GM23338 (cell line): ENCODE measurements at regions not wholly inside any gene's neighbourhood (a gene's known extent, or its start where the extent isn't known, plus 50 kb on each side); places are given as distances from the start of the nearest gene placed in this dataset.
"Not testable (repeated sequence)": the region's sequence is repeated elsewhere in the genome, so short reads cannot be mapped to it uniquely, and the experiment has no call there.

ENCODE experiments used
- ATAC-seq: fragments of 200-7000 bp; cut with Tn5 transposase; 3 replicates; pipeline ENCODE4 v1.9.1; 2020
- DNase-seq: peaks from one replicate; pipeline ENCODE4 v3.0.0-alpha.2; 2015; ENCODE audit warnings: low spot score
- H2AFZ ChIP-seq: fragments of 200-600 bp; sonication (generic); 2 replicates; pipeline ENCODE4 v1.8.0; 2016; ENCODE audit warnings: antibody characterized with exemption, mild to moderate bottlenecking, moderate library complexity
- H3F3A ChIP-seq: fragments of 200-600 bp; sonication (generic); replicated peaks from 2 replicates; pipeline ENCODE4 v1.8.0; 2017; ENCODE audit warnings: antibody characterized with exemption, mixed run types, low read depth
- H3K27ac ChIP-seq: fragments of 200-600 bp; sonication (generic); 2 replicates; pipeline ENCODE4 v1.6.1; 2016; ENCODE audit warnings: low read depth
- H3K27me3 ChIP-seq: fragments of 200-600 bp; sonication (generic); 2 replicates; pipeline ENCODE4 v1.8.0; 2016; ENCODE audit warnings: mild to moderate bottlenecking, mixed run types, moderate library complexity; ENCODE audit not compliant: insufficient read depth
- H3K36me3 ChIP-seq: fragments of 200-600 bp; sonication (generic); 2 replicates; pipeline ENCODE4 v1.8.0; 2016; ENCODE audit warnings: mild to moderate bottlenecking; ENCODE audit not compliant: insufficient read depth
- H3K4me1 ChIP-seq: fragments of 200-600 bp; sonication (generic); 2 replicates; pipeline ENCODE4 v1.8.0; 2016; ENCODE audit warnings: mild to moderate bottlenecking, moderate library complexity; ENCODE audit not compliant: insufficient read depth
- H3K4me2 ChIP-seq: fragments of 200-600 bp; sonication (generic); 2 replicates; pipeline ENCODE4 v1.7.1; 2017; ENCODE audit warnings: mixed run types
- H3K4me3 ChIP-seq: fragments of 200-600 bp; sonication (generic); 2 replicates; pipeline ENCODE4 v1.6.1; 2016; ENCODE audit warnings: mixed run types
- H3K79me2 ChIP-seq: fragments of 200-600 bp; sonication (generic); replicated peaks from 2 replicates; pipeline ENCODE4 v1.8.0; 2017; ENCODE audit warnings: mild to moderate bottlenecking; ENCODE audit not compliant: insufficient read depth
- H3K9me2 ChIP-seq: fragments of 200-600 bp; sonication (generic); 2 replicates; pipeline ENCODE4 v1.8.0; 2017; ENCODE audit not compliant: insufficient read depth
- H4K20me1 ChIP-seq: fragments of 200-600 bp; sonication (generic); replicated peaks from 2 replicates; pipeline ENCODE4 v1.8.0; 2017; ENCODE audit warnings: mild to moderate bottlenecking; ENCODE audit not compliant: insufficient read depth
- H3K27ac Mint-ChIP-seq: 2 replicates; pipeline ENCODE4 v1.8.0; 2020; ENCODE audit warnings: inconsistent platforms, mild to moderate bottlenecking, moderate library complexity, mixed read lengths
- H3K27me3 Mint-ChIP-seq: 3 replicates; pipeline ENCODE4 v1.8.0; 2022; ENCODE audit warnings: low read depth, mild to moderate bottlenecking, moderate library complexity, mixed read lengths, inconsistent platforms; ENCODE audit not compliant: insufficient read depth, poor library complexity
- H3K36me3 Mint-ChIP-seq: 3 replicates; pipeline ENCODE4 v1.8.0; 2021; ENCODE audit warnings: low read depth, mild to moderate bottlenecking, inconsistent platforms, moderate library complexity, mixed read lengths
- H3K4me1 Mint-ChIP-seq: 3 replicates; pipeline ENCODE4 v1.8.0; 2020; ENCODE audit warnings: mild to moderate bottlenecking, inconsistent platforms, mixed read lengths
- H3K4me3 Mint-ChIP-seq: 3 replicates; pipeline ENCODE4 v1.8.0; 2021; ENCODE audit warnings: moderate library complexity, mild to moderate bottlenecking, inconsistent platforms, mixed read lengths
- H3K9me3 Mint-ChIP-seq: 3 replicates; pipeline ENCODE4 v1.8.0; 2020; ENCODE audit warnings: moderate library complexity, mild to moderate bottlenecking, inconsistent platforms, mixed read lengths
- CREB1 ChIP-seq: fragments of 250-450 bp; sonication (Bioruptor Pico); IDR thresholded peaks from 2 replicates; pipeline ENCODE4 v1.5.0; 2020; ENCODE audit warnings: low read depth, mild to moderate bottlenecking, moderate library complexity
- TF ChIP-seq, protein P1 (sequence below), 2 experiments: fragments of 200-600 bp in 1 of 2; sonication (generic) in 1 of 2; conservative IDR thresholded peaks; 2 replicates each; pipeline versions ENCODE4 v1.5.1 to v1.6.1; 2016 to 2017; ENCODE audit warnings: antibody characterized with exemption in 2 of 2, low read depth in 2 of 2, mild to moderate bottlenecking in 2 of 2, moderate library complexity in 1 of 2
- TF ChIP-seq, protein P2 (sequence below): IDR thresholded peaks from one replicate; pipeline ENCODE4 v1.6.1; 2018; ENCODE audit warnings: antibody characterized with exemption; ENCODE audit not compliant: unreplicated experiment

DNA sequence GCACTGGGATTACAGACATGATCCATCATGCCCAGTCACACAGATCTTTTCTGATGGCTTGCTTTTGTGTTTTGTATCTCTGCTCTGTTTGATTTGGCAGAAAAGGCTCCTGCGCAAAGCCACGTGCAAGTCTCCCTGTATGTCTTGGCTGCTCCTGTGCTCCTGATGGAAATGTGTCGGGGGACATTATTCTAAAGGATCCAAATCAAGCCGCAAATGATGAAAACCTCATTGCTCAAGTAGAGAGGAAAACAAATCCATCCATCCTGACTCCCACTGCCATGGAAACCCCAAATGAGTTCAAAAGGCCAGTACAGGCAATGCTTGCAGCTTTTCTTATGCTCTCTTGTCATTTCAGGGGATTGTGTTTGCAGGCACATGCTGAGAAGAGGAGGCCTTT is 93.8 kb downstream of the NDUFA12 start (continued):
- TF ChIP-seq, protein P1, sequence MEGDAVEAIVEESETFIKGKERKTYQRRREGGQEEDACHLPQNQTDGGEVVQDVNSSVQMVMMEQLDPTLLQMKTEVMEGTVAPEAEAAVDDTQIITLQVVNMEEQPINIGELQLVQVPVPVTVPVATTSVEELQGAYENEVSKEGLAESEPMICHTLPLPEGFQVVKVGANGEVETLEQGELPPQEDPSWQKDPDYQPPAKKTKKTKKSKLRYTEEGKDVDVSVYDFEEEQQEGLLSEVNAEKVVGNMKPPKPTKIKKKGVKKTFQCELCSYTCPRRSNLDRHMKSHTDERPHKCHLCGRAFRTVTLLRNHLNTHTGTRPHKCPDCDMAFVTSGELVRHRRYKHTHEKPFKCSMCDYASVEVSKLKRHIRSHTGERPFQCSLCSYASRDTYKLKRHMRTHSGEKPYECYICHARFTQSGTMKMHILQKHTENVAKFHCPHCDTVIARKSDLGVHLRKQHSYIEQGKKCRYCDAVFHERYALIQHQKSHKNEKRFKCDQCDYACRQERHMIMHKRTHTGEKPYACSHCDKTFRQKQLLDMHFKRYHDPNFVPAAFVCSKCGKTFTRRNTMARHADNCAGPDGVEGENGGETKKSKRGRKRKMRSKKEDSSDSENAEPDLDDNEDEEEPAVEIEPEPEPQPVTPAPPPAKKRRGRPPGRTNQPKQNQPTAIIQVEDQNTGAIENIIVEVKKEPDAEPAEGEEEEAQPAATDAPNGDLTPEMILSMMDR (conservative IDR thresholded peaks at IDR 0.05; ENCODE audit: low read depth in 2 of 2), result no peak
- TF ChIP-seq CREB1 (CRISPR knock-in tag), result no peak

DNA sequence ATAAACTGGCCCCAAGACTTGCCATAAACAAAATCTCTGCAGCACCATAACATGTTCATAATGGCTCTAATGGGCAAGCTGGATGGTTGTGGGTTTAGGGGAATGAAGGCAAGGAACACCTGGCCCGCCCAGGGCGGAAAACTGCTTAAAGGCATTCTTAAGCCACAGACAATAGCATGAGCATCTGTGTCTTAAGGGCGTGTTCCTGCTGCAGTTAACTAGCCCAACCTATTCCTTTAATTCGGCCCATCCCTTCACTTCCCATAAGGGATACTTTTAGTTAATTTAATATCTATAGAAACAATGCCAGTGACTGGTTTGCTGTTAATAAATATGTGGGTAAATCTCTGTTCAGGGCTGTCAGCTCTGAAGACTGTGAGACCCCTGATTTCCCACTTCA is 97.7 kb downstream of the NDUFA12 start:
- Mint-ChIP-seq H3K36me3 (peaks cover 17% of the 10 kb centered on the region; the same call in 2 of the 3 replicates), H3K9me3 (peaks cover 29% of the 10 kb centered on the region)
- H3K9me2 ChIP-seq, ATAC-seq, H2AFZ ChIP-seq, H4K20me1 ChIP-seq, H3F3A ChIP-seq, H3K4me1 Mint-ChIP-seq, H3K4me3 ChIP-seq, H3K4me1 ChIP-seq, H3K79me2 ChIP-seq, H3K4me3 Mint-ChIP-seq, H3K27ac Mint-ChIP-seq, H3K27me3 Mint-ChIP-seq, H3K4me2 ChIP-seq, H3K27ac ChIP-seq, H3K27me3 ChIP-seq, H3K36me3 ChIP-seq, DNase-seq: not testable (repeated sequence)

DNA sequence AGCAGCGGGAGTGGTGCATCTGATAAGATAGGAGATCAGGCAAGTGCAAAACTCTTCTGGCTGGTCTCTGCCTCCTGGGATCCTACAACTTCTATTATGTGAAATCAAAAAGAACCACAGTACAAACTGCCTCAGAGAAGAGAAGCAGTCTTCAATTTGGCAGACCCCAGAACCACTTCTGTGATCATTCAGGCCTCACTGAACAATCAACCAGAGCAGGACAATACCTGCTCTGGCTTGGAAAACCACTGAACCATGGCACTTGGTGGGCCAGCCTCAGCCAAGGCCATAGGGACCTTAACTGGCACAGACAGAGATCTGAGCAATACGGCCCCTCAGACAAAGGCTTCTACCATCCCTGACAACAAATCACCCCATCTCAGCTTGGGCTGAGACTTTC is 103.0 kb downstream of the NDUFA12 start:
- H3K4me1 ChIP-seq, result no peaks in the 10 kb centered on the region
- H2AFZ ChIP-seq, result no peak overlapping the region
- 0 out of 3 replicates have a peak, but pooled peaks cover 6% of the 10 kb centered on the region for H3K36me3 Mint-ChIP-seq
- H3K9me2 ChIP-seq, result no peaks in the 10 kb centered on the region
- no peaks in the 10 kb centered on the region for H4K20me1 ChIP-seq
- no peaks in the 10 kb centered on the region for H3F3A ChIP-seq
- no peaks in the 10 kb centered on the region for H3K4me1 Mint-ChIP-seq
- TF ChIP-seq, protein P2, sequence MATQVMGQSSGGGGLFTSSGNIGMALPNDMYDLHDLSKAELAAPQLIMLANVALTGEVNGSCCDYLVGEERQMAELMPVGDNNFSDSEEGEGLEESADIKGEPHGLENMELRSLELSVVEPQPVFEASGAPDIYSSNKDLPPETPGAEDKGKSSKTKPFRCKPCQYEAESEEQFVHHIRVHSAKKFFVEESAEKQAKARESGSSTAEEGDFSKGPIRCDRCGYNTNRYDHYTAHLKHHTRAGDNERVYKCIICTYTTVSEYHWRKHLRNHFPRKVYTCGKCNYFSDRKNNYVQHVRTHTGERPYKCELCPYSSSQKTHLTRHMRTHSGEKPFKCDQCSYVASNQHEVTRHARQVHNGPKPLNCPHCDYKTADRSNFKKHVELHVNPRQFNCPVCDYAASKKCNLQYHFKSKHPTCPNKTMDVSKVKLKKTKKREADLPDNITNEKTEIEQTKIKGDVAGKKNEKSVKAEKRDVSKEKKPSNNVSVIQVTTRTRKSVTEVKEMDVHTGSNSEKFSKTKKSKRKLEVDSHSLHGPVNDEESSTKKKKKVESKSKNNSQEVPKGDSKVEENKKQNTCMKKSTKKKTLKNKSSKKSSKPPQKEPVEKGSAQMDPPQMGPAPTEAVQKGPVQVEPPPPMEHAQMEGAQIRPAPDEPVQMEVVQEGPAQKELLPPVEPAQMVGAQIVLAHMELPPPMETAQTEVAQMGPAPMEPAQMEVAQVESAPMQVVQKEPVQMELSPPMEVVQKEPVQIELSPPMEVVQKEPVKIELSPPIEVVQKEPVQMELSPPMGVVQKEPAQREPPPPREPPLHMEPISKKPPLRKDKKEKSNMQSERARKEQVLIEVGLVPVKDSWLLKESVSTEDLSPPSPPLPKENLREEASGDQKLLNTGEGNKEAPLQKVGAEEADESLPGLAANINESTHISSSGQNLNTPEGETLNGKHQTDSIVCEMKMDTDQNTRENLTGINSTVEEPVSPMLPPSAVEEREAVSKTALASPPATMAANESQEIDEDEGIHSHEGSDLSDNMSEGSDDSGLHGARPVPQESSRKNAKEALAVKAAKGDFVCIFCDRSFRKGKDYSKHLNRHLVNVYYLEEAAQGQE, result no peak
- H3K4me3 Mint-ChIP-seq, result no peak overlapping the region
- DNase-seq, result no peak
- H3K4me3 ChIP-seq, result no peak overlapping the region
- H3K9me3 Mint-ChIP-seq, result peaks cover 6% of the 10 kb centered on the region; the same call in 2 of the 3 replicates
- peaks cover 5% of the 10 kb centered on the region for H3K27me3 Mint-ChIP-seq
- no peak overlapping the region for H3K27ac Mint-ChIP-seq
- H3K4me2 ChIP-seq, result no peak overlapping the region
- no peak for ATAC-seq
- no peak overlapping the region for H3K27ac ChIP-seq
- H3K36me3 ChIP-seq, result no peaks in the 10 kb centered on the region
- no peaks in the 10 kb centered on the region for H3K27me3 ChIP-seq
- H3K79me2 ChIP-seq, result no peaks in the 10 kb centered on the region
